Stimulated activated naive CD4-positive, alpha-beta T cell treated with Interleukin-2 at 50 U/mL for 16 hours (primary cell): ENCODE measurements at regions not wholly inside any gene's neighbourhood (a gene's known extent, or its start where the extent isn't known, plus 50 kb on each side); places are given as distances from the start of the nearest gene placed in this dataset.

Experiments used
- DNase-seq: peaks from one replicate; lab custom pipeline; 2025; lab: John Stamatoyannopoulos, UW

DNA sequence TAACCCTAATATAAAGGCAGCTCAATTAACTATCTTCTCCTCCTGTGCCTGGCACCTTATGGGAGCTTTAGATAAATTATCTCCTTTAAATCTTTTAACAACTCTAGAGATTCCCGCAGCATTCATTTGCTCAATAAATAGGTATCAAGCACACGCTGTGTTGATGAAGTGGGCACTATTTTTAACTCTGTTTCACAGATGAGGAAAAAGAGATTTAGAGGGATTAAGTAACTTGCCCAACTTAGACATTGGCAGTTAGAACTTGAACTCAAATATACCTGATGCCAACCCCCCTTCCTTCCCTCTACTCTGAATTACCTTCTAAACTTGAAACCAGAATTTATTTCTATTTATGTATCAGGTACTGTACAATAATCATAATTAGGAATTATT is 112.4 kb downstream of the SH3TC2 start:
- no peak for DNase-seq

DNA sequence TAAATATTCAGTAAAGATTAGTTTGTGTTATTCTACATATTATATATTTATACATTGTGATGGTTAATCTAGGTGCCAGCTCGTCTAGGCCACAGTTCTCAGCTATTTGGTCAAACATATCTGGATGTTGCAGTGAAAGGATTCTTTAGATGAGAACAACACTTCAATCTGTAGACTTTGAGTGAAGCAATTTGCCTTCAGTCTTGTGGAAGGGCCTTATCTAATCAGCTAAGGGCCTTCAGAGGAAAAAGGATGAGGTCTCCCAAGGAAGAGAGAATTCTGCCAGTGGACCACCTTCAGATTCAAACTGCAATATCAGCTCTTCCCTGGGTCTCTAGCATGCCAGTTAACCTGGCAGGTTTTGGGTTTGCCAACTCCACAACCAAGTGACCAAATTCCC is 112.0 kb downstream of the SH3TC2 start:
- DNase-seq = no peak

DNA sequence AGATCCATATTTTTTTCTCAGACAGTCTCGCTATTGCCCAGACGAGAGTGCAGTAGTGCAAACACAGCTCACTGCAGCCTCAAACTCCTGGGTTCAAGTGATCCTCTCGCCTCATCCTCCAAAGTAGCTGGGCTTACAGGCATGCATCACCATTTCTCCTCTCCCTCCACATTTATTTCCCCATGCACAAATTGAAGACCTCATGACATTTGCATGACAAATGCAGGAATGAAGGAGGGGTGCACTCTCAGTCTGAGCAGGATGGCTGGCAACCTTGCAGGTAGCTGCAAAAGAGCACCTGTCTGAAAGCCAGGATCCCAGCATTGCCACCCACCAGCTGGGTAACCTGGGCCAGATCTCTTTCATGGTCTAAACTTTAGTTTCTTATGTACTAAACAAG is 111.2 kb downstream of the SH3TC2 start:
- no peak for DNase-seq

DNA sequence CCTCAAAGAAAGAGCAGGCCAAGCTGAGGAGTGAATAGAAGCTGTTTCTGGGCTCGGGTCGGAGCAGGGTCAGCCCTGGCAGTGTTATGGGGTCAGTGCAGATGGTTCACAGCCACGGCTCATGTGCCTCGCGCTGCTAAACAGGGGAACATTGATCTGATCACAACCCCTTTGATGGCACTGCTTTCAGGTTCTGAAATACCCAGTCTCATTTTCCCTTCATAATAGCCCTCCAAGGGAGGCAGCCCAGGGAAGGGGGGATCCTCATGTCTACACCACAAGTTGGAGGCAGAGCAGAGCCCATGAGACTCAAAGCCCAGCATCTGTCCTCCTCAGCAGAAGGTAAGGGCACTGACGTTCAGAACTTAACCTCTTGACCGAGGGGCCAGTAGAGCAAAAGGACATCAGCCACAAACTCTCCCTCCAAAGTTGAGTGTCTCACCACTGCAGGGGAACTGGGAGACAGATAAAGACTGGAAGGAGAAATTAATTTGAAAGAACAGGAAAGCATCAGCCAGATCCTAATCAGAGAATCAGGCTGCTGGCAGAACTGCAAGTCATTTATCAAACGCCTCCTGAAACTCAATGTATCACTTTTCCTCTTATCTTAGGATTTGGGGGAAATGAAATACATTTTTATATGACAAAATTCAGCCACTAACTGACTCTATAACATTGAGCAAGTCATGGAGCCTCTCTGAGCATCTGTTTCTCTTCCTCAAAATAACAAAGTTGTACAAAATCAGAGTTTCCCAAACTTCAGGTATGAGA is 110.6 kb downstream of the SH3TC2 start:
- DNase-seq = no peak

DNA sequence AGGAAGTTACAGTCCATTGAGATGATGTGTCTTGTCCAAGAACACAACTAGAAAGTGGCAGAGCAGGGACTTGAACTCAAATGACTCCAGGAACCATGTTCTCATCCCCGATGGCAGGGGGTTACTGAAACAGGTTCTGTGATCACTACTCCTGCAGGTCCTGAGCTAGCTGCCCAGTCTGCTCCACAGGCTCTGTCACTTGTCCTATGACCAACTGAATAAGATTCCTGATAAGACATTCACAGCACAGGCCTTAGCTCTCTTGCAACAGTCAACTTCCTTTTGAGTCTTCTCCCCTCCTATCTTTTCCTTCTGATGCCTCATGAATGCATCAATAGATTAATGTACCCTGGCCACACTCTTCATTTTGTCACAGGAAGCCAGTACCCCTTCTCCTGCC is 109.2 kb downstream of the SH3TC2 start:
- DNase-seq = no peak
